AG04449 (cell line): ENCODE measurements at regions not wholly inside any gene's neighbourhood (a gene's known extent, or its start where the extent isn't known, plus 50 kb on each side); places are given as distances from the start of the nearest gene placed in this dataset.

Experiments
- CTCF ChIA-PET: fragments of 350-600 bp; formaldehyde crosslinking; extraction: SDS; loops from one replicate; lab custom pipeline; 2021; ENCODE audit warnings: antibody characterized with exemption; lab: Yijun Ruan, JAX
- POLR2A ChIA-PET: fragments of 400-600, 350-600 bp; formaldehyde crosslinking; extraction: SDS; loops from one replicate; lab custom pipeline; 2020; ENCODE audit warnings: antibody characterized with exemption, inconsistent platforms; lab: Yijun Ruan, JAX
- DNase-seq: peaks from one replicate; pipeline ENCODE4 v3.0.0-alpha.2; 2010; ENCODE audit warnings: low read depth, low spot score
- H3K4me3 ChIP-seq: 2 replicates; pipeline ENCODE4 v1.5.1; 2011; ENCODE audit warnings: low read depth, mild to moderate bottlenecking, control low read depth, low read length
- CTCF ChIP-seq: IDR thresholded peaks from one replicate; pipeline ENCODE4 v1.5.1; 2011; ENCODE audit warnings: mild to moderate bottlenecking, moderate library complexity, low read length, control low read depth, inconsistent platforms; ENCODE audit not compliant: insufficient read depth; ENCODE audit errors: missing control alignments

- no peak overlapping the region for H3K4me3 ChIP-seq
- no peak for DNase-seq
- POLR2A ChIA-PET, result no interaction called here
- TF ChIP-seq CTCF, result no peak
- CTCF ChIA-PET, result interaction anchor here (1.1 kb wide), 1 partner anchor 13 kb away, joined by 3 read pairs; no protein-coding TSS in a partner anchor
Observed at GRCh38 chr2:71858071-71858470, 289.6 kb downstream of the CYP26B1 start.

GRCh38 chr2:71857636-71858035, 290.0 kb downstream of the CYP26B1 start:
- no peak for DNase-seq
- no peak for TF ChIP-seq CTCF
- POLR2A ChIA-PET, result no interaction called here
- H3K4me3 ChIP-seq, result no peak overlapping the region
- CTCF ChIA-PET, result no interaction called here

- TF ChIP-seq CTCF, result no peak
- CTCF ChIA-PET, result no interaction called here
- DNase-seq, result no peak
Observed at GRCh38 chr2:71856773-71857525, 290.7 kb downstream of the CYP26B1 start.

GRCh38 chr2:71853858-71854257, 293.8 kb downstream of the CYP26B1 start:
- H3K4me3 ChIP-seq, result no peak overlapping the region
- no peak for DNase-seq
- no peak for TF ChIP-seq CTCF
- CTCF ChIA-PET, result interaction anchor here (1.1 kb wide), 1 partner anchor 10 kb away, joined by 4 read pairs; no protein-coding TSS in a partner anchor
- POLR2A ChIA-PET, result no interaction called here

More at GRCh38 chr2:71856773-71857525, 290.7 kb downstream of the CYP26B1 start:
- POLR2A ChIA-PET, result no interaction called here
- no peak overlapping the region for H3K4me3 ChIP-seq

- no peak for DNase-seq
- POLR2A ChIA-PET, result no interaction called here
- TF ChIP-seq CTCF, result no peak
- CTCF ChIA-PET, result interaction anchor here (1.1 to 1.2 kb wide), 2 partner anchors 15 to 20 kb away, joined by 3 to 4 read pairs; no protein-coding TSS in a partner anchor
- H3K4me3 ChIP-seq, result no peak overlapping the region
Observed at GRCh38 chr2:71852141-71852711, 295.4 kb downstream of the CYP26B1 start.

GRCh38 chr2:71851094-71851750, 296.4 kb downstream of the CYP26B1 start:
- no peak overlapping the region for H3K4me3 ChIP-seq
- ChIA-PET POLR2A (interaction anchor here (0.5 kb wide), 1 partner anchor 91 kb away, joined by 3 read pairs; no protein-coding TSS in a partner anchor), CTCF (no interaction called here)
- DNase-seq, result no peak
- no peak for TF ChIP-seq CTCF
